Neural cell (in vitro differentiated cells): ENCODE measurements at regions not wholly inside any gene's neighbourhood (a gene's known extent, or its start where the extent isn't known, plus 50 kb on each side); places are given as distances from the start of the nearest gene placed in this dataset.
"Not testable (repeated sequence)": the region's sequence is repeated elsewhere in the genome, so short reads cannot be mapped to it uniquely, and the experiment has no call there.

ENCODE experiments used
- H2AFZ ChIP-seq: fragments of 200-600, 300-800 bp; sonication (generic), shearing (Covaris generic); 2 replicates; pipeline ENCODE4 v1.6.0; 2014; ENCODE audit warnings: low read depth, mild to moderate bottlenecking, antibody characterized with exemption, low read length, moderate library complexity
- H3F3A ChIP-seq: fragments of 200-600 bp; shearing (Covaris generic); 2 replicates; pipeline ENCODE4 v1.6.1; 2016; ENCODE audit warnings: mild to moderate bottlenecking, moderate library complexity, mixed read lengths, antibody characterized with exemption, low read length; ENCODE audit not compliant: insufficient read depth, poor library complexity, severe bottlenecking
- H3K27ac ChIP-seq: fragments of 200-600, 300-800 bp; sonication (generic), shearing (Covaris generic); 2 replicates; pipeline ENCODE4 v1.5.1; 2014; ENCODE audit warnings: mild to moderate bottlenecking, low read length, moderate library complexity
- H3K27me3 ChIP-seq: fragments of 300-800, 200-600 bp; sonication (generic), shearing (Covaris generic); 2 replicates; pipeline ENCODE4 v1.6.0; 2014; ENCODE audit warnings: mild to moderate bottlenecking, low read depth, low read length, moderate library complexity; ENCODE audit not compliant: insufficient read depth
- H3K36me3 ChIP-seq: fragments of 300-800, 200-600 bp; sonication (generic), shearing (Covaris generic); 2 replicates; pipeline ENCODE4 v1.5.1; 2014; ENCODE audit warnings: mild to moderate bottlenecking, antibody characterized with exemption, low read length, moderate library complexity; ENCODE audit not compliant: insufficient read depth
- H3K4me2 ChIP-seq: fragments of 300-800, 200-600 bp; sonication (generic), shearing (Covaris generic); 2 replicates; pipeline ENCODE4 v1.6.0; 2014; ENCODE audit warnings: mild to moderate bottlenecking, low read length
- H3K4me3 ChIP-seq: fragments of 300-800, 200-600 bp; sonication (generic), shearing (Covaris generic); 2 replicates; pipeline ENCODE4 v1.5.1; 2014; ENCODE audit warnings: mild to moderate bottlenecking, low read length, moderate library complexity
- H3K79me2 ChIP-seq: fragments of 200-600 bp; shearing (Covaris generic); replicated peaks from 2 replicates; pipeline ENCODE4 v1.6.0; 2014; ENCODE audit warnings: mild to moderate bottlenecking, low read length, moderate library complexity; ENCODE audit not compliant: insufficient read depth
- H3K9ac ChIP-seq: fragments of 300-800, 200-600 bp; sonication (generic), shearing (Covaris generic); 2 replicates; pipeline ENCODE4 v1.6.1; 2016; ENCODE audit warnings: mild to moderate bottlenecking, low read length, mixed read lengths
- H3K9me2 ChIP-seq: fragments of 200-600 bp; shearing (Covaris generic); 2 replicates; pipeline ENCODE4 v1.6.1; 2016; ENCODE audit warnings: mild to moderate bottlenecking, low read length, mixed read lengths; ENCODE audit not compliant: insufficient read depth
- H3K9me3 ChIP-seq: fragments of 200-600, 300-800 bp; sonication (generic), shearing (Covaris generic); 2 replicates; pipeline ENCODE4 v1.6.1; 2016; ENCODE audit warnings: mild to moderate bottlenecking, mixed run types, low read length, moderate library complexity, mixed read lengths
- H4K20me1 ChIP-seq: fragments of 200-600 bp; shearing (Covaris generic); 2 replicates; pipeline ENCODE4 v1.6.1; 2016; ENCODE audit warnings: mild to moderate bottlenecking, mixed run types; ENCODE audit not compliant: insufficient read depth
- CTCF ChIP-seq: fragments of 450-650 bp; IDR thresholded peaks from 2 replicates; pipeline ENCODE4 v1.5.1; 2014; ENCODE audit warnings: antibody characterized with exemption, mild to moderate bottlenecking, moderate library complexity; ENCODE audit not compliant: poor library complexity, severe bottlenecking
- EP300 ChIP-seq: fragments of 450-650 bp; conservative IDR thresholded peaks from 2 replicates; pipeline ENCODE4 v1.6.1; 2014; ENCODE audit warnings: antibody characterized with exemption, mild to moderate bottlenecking, moderate library complexity; ENCODE audit not compliant: poor library complexity, severe bottlenecking
- EZH2 ChIP-seq: fragments of 200-600, 300-800 bp; shearing (Covaris generic), sonication (generic); IDR thresholded peaks from 2 replicates; pipeline ENCODE4 v1.6.1; 2014; ENCODE audit warnings: antibody characterized with exemption, low read length, borderline replicate concordance, mild to moderate bottlenecking; ENCODE audit not compliant: insufficient read depth, poor library complexity, severe bottlenecking
- MXI1 ChIP-seq: fragments of 450-650 bp; conservative IDR thresholded peaks from 2 replicates; pipeline ENCODE4 v1.6.1; 2014; ENCODE audit warnings: antibody characterized with exemption, mild to moderate bottlenecking; ENCODE audit not compliant: poor library complexity, severe bottlenecking
- POLR2AphosphoS5 ChIP-seq: IDR thresholded peaks from 2 replicates; pipeline ENCODE4 v1.6.1; 2012
- RAD21 ChIP-seq: fragments of 450-650 bp; conservative IDR thresholded peaks from 2 replicates; pipeline ENCODE4 v1.6.1; 2014; ENCODE audit warnings: antibody characterized with exemption, mild to moderate bottlenecking, moderate library complexity
- REST ChIP-seq: IDR thresholded peaks from 2 replicates; pipeline ENCODE4 v1.6.1; 2012; ENCODE audit warnings: borderline replicate concordance

GRCh38 chr7:80027611-80028173 is 106.9 kb upstream of the GNAI1 start:
- Histone ChIP-seq H3K36me3 (no peaks in the 10 kb centered on the region), H3K9me2 (no peaks in the 10 kb centered on the region), H3K4me2 (no peak overlapping the region), H3K27me3 (no peaks in the 10 kb centered on the region), H4K20me1 (no peaks in the 10 kb centered on the region), H3K4me3 (no peak overlapping the region), H3K9ac (no peak overlapping the region), H3K27ac (no peak overlapping the region), H3F3A (no peaks in the 10 kb centered on the region), H2AFZ (no peak overlapping the region), H3K79me2 (no peaks in the 10 kb centered on the region), H3K9me3 (no peaks in the 10 kb centered on the region)
- TF ChIP-seq RAD21 (no peak), EP300 (no peak), MXI1 (no peak), CTCF (no peak), EZH2 (no peak), REST (no peak), POLR2AphosphoS5 (no peak)

- Histone ChIP-seq H3K4me3 (no peak overlapping the region), H3K9ac (no peak overlapping the region), H3K27me3 (no peaks in the 10 kb centered on the region), H3K9me2 (no peaks in the 10 kb centered on the region), H3K9me3 (no peaks in the 10 kb centered on the region), H3K4me2 (no peak overlapping the region), H3K36me3 (no peaks in the 10 kb centered on the region), H3F3A (no peaks in the 10 kb centered on the region), H3K79me2 (no peaks in the 10 kb centered on the region), H3K27ac (no peak overlapping the region), H2AFZ (no peak overlapping the region), H4K20me1 (no peaks in the 10 kb centered on the region)
- TF ChIP-seq RAD21 (no peak), POLR2AphosphoS5 (no peak)
These were observed 107.9 kb upstream of the GNAI1 start for GRCh38 chr7:80026766-80027165.

- H3K27me3 ChIP-seq, H3K79me2 ChIP-seq, H3K9me3 ChIP-seq, H2AFZ ChIP-seq, H3K4me2 ChIP-seq, H4K20me1 ChIP-seq, H3K9me2 ChIP-seq, H3F3A ChIP-seq, H3K36me3 ChIP-seq, H3K9ac ChIP-seq, H3K4me3 ChIP-seq, H3K27ac ChIP-seq: not testable (repeated sequence)
These were observed 114.4 kb upstream of the GNAI1 start for GRCh38 chr7:80020277-80020676.

- H4K20me1 ChIP-seq, H3K9me3 ChIP-seq, H3K79me2 ChIP-seq, H3K9ac ChIP-seq, H3K27me3 ChIP-seq, H3K27ac ChIP-seq, H3K4me2 ChIP-seq, H2AFZ ChIP-seq, H3K4me3 ChIP-seq, H3F3A ChIP-seq, H3K9me2 ChIP-seq, H3K36me3 ChIP-seq: not testable (repeated sequence)
These were observed 114.8 kb upstream of the GNAI1 start for GRCh38 chr7:80019809-80020207.
